ENCODE measurements at regions not wholly inside any gene's neighbourhood (a gene's known extent, or its start where the extent isn't known, plus 50 kb on each side); places are given as distances from the start of the nearest gene placed in this dataset.
"Not testable (repeated sequence)": the region's sequence is repeated elsewhere in the genome, so short reads cannot be mapped to it uniquely, and the experiment has no call there.

GRCh38 chr4:181017038-181017437 lies 1226.2 kb upstream of the TENM3 start:
- Histone ChIP-seq H3K9me3 (peaks cover 0 to 13% (median 9%) of the 10 kb centered on the region in 4 donors), H3K36me3 (no peaks in the 10 kb centered on the region), H3K27me3 (no peaks in the 10 kb centered on the region), H3K4me3 (no peak overlapping the region), H3K27ac (replicated peaks in 1 of 4) (no peak overlapping the region), H3K4me1 (no peaks in the 10 kb centered on the region)
- WGBS: 78% methylated on average over 5 of the region's 5 CpGs
- DNase-seq (ENCODE audit: extremely low spot score): no peak
- intact Hi-C loops (cut with DNase I): no loop called here
- TF ChIP-seq, protein P1, sequence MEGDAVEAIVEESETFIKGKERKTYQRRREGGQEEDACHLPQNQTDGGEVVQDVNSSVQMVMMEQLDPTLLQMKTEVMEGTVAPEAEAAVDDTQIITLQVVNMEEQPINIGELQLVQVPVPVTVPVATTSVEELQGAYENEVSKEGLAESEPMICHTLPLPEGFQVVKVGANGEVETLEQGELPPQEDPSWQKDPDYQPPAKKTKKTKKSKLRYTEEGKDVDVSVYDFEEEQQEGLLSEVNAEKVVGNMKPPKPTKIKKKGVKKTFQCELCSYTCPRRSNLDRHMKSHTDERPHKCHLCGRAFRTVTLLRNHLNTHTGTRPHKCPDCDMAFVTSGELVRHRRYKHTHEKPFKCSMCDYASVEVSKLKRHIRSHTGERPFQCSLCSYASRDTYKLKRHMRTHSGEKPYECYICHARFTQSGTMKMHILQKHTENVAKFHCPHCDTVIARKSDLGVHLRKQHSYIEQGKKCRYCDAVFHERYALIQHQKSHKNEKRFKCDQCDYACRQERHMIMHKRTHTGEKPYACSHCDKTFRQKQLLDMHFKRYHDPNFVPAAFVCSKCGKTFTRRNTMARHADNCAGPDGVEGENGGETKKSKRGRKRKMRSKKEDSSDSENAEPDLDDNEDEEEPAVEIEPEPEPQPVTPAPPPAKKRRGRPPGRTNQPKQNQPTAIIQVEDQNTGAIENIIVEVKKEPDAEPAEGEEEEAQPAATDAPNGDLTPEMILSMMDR (IDR thresholded peaks at IDR 0.05): no peak
- TF ChIP-seq POLR2AphosphoS5 (IDR thresholded peaks at IDR 0.05): no peak
- TF ChIP-seq POLR2A (IDR thresholded peaks at IDR 0.05; ENCODE audit: low read depth): no peak
- TF ChIP-seq EP300 (IDR thresholded peaks at IDR 0.05): no peak

DNA sequence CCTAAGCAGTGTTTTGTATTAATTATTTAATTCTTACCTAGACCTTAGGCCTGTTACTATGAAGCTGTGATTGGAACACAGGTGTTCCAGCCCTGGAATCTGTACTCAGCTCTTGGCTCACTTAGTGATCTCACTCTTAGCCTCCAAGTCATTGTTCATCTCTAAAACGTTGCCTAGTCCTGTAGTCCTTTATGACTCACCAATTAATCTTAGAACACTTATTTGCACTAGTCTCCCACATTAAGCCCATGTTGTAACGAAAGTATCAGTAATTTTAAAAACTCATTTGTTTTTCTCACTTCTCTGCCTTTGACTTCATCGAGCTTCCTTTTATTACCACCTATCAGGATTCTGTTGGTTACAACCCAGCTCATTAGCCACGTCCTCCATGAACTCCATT lies 1224.7 kb upstream of the TENM3 start:
- H3K4me1 ChIP-seq: no peaks in the 10 kb centered on the region
- intact Hi-C loops (cut with DNase I): no loop called here
- TF ChIP-seq POLR2AphosphoS5 (IDR thresholded peaks at IDR 0.05): no peak
- TF ChIP-seq POLR2A (IDR thresholded peaks at IDR 0.05; ENCODE audit: low read depth): no peak
- TF ChIP-seq, protein P1 (IDR thresholded peaks at IDR 0.05): no peak
- TF ChIP-seq EP300 (IDR thresholded peaks at IDR 0.05): no peak
- no peaks in the 10 kb centered on the region for H3K27me3 ChIP-seq
- no peak for DNase-seq (ENCODE audit: extremely low spot score)
- 34% methylated on average over 4 of the region's 4 CpGs for WGBS
- H3K4me3 ChIP-seq: no peak overlapping the region
- peaks cover 0 to 13% (median 9%) of the 10 kb centered on the region in 4 donors for H3K9me3 ChIP-seq
- no peaks in the 10 kb centered on the region for H3K36me3 ChIP-seq
- no peak overlapping the region for H3K27ac ChIP-seq (replicated peaks in 1 of 4)

DNA sequence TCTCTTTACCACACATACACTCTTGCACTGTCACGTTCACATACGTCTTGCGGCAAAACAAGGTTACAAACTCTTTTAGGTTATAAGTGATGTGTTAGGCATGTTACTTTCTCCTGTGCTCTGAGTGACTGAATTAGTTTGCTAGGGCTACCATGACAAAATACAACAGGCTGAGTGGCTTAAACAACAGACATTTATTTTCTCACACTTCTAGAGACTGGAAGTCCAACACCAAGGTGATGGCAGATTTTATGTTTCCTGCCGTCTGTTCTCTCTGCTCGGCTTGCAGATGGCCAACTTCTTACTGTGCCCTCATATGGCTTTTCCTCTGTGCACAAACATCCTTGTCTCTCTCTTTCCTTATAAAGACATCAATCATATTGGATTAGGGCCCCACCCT lies 1224.3 kb upstream of the TENM3 start:
- TF ChIP-seq EP300 (IDR thresholded peaks at IDR 0.05) (no peak), POLR2AphosphoS5 (IDR thresholded peaks at IDR 0.05) (no peak), POLR2A (IDR thresholded peaks at IDR 0.05; ENCODE audit: low read depth) (no peak)
- TF ChIP-seq, protein P1 (IDR thresholded peaks at IDR 0.05): no peak
- no peaks in the 10 kb centered on the region for H3K4me1 ChIP-seq
- no peak for DNase-seq (ENCODE audit: extremely low spot score)
- H3K27me3 ChIP-seq: no peaks in the 10 kb centered on the region
- no peaks in the 10 kb centered on the region for H3K36me3 ChIP-seq
- H3K4me3 ChIP-seq: no peak overlapping the region
- H3K27ac ChIP-seq (replicated peaks in 1 of 4): no peak overlapping the region
- intact Hi-C loops (cut with DNase I): no loop called here
- 44% methylated on average over 5 of the region's 5 CpGs for WGBS
- peaks cover 0 to 8% (median 7%) of the 10 kb centered on the region in 4 donors for H3K9me3 ChIP-seq

DNA sequence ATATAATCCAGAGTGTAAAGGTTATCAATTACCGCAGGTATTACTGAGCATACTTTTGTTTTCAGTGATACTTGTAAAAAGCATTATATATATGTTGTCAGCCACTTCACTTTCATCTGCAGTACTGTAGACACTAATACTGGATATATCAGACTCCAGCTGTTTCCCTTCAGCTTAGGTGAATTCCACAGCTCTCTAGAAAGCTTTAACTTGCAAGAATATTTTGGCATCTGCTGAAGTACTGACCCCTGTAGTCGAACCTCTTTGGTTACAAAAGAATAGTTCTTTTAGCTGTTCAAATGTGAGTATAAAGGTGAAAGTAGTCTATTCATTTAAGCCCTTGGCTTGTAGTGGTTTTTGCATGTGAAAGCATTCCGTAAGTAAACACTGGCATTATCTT lies 1222.7 kb upstream of the TENM3 start:
- TF ChIP-seq POLR2AphosphoS5 (IDR thresholded peaks at IDR 0.05): no peak
- Histone ChIP-seq H3K4me3 (no peak overlapping the region), H3K9me3 (no peaks in the 10 kb centered on the region), H3K27me3 (no peaks in the 10 kb centered on the region), H3K36me3 (no peaks in the 10 kb centered on the region), H3K4me1 (no peaks in the 10 kb centered on the region), H3K27ac (replicated peaks in 1 of 4) (no peak overlapping the region)
- intact Hi-C loops (cut with DNase I): no loop called here
- no peak for DNase-seq (ENCODE audit: extremely low spot score)
- 37% methylated on average over 3 of the region's 3 CpGs for WGBS

DNA sequence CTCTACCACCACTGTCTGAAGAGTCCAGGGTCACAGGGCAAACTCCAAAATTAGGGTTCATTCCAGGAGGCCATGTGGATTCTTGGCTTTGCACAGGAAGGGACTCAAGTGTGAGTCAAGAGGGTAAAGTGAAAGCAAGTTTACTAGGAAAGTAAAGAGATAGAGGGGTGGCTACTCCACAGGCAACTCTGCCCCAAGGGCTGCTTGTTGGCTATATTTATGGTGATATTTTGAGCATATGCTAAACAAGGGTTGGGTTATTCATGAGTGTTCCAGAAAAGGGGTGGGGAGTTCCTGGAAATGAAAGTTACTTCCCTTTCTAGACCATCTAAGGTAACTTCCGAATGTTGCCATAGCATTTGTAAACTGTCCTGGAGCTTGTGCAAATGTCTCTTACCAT lies 1222.0 kb upstream of the TENM3 start:
- Histone ChIP-seq H3K36me3 (no peaks in the 10 kb centered on the region), H3K9me3 (no peaks in the 10 kb centered on the region), H3K27me3 (no peaks in the 10 kb centered on the region), H3K4me3 (no peak overlapping the region), H3K4me1 (no peaks in the 10 kb centered on the region), H3K27ac (replicated peaks in 1 of 4) (no peak overlapping the region)
- TF ChIP-seq POLR2A (IDR thresholded peaks at IDR 0.05; ENCODE audit: low read depth): no peak
- TF ChIP-seq POLR2AphosphoS5 (IDR thresholded peaks at IDR 0.05): no peak
- TF ChIP-seq EP300 (IDR thresholded peaks at IDR 0.05): no peak
- TF ChIP-seq, protein P1 (IDR thresholded peaks at IDR 0.05): no peak
- WGBS: 100% methylated on average over 1 of the region's 1 CpG
- intact Hi-C loops (cut with DNase I): no loop called here
- no peak for DNase-seq (ENCODE audit: extremely low spot score)

DNA sequence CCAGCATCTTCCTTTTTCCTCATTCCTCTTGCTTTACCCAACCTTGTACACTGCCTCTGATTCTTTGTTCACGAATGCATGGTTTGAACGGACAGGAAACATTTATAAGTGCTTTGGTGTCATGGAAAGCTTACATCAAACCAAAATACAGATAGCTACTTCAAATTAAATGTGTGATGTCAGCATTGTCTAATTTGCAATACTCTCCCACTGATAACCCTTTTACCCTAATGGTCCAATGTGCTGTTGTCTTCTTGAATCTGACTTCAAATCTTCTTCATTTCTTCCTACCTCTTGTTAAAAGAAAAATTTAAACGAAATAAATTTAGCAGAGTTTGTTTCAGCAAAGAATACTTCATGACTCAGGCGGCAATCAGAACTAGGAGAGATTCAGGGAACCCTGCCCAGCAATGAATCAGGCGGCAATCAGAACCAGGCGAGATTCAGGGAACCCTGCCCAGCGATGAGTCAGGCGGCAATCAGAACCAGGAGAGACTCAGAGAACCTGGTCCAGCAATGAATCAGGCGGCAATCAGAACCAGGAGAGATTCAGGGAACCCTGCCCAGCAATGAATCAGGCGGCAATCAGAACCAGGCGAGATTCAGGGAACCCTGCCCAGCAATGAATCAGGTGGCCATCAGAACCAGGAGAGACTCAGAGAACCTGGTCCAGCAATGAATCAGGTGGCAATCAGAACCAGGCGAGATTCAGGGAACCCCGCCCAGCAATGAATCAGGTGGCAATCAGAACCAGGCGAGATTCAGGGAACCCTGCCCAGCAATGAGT lies 1212.9 kb upstream of the TENM3 start:
- H3K4me3 ChIP-seq; H3K36me3 ChIP-seq; H3K27me3 ChIP-seq; H3K9me3 ChIP-seq; intact Hi-C loops (cut with DNase I); H3K4me1 ChIP-seq; DNase-seq (ENCODE audit: extremely low spot score); H3K27ac ChIP-seq (replicated peaks in 1 of 4): not testable (repeated sequence)
- 66% methylated on average over 14 of the region's 14 CpGs for WGBS

Data from esophagus muscularis mucosa (tissue), 4 donors.